Thyroid gland (tissue), 4 donors: ENCODE measurements at regions not wholly inside any gene's neighbourhood (a gene's known extent, or its start where the extent isn't known, plus 50 kb on each side); places are given as distances from the start of the nearest gene placed in this dataset.

Experiments
- DNase-seq, 2 donors: peaks; one replicate each; pipeline ENCODE4 v3.0.0-alpha.2; 2019
- H3K27ac ChIP-seq, 3 donors: fragments of 200-600 bp; sonication (generic); 1 replicate in 2 of 3; 2 replicates in 1 of 3; pipeline ENCODE4 v1.5.1; 2016 to 2019; ENCODE audit warnings: mild to moderate bottlenecking in 1 of 3, moderate library complexity in 1 of 3
- H3K27me3 ChIP-seq: fragments of 200-600 bp; sonication (generic); one replicate; pipeline ENCODE4 v1.5.1; 2019
- H3K36me3 ChIP-seq, 2 donors: fragments of 200-600 bp; sonication (generic); one replicate each; pipeline ENCODE4 v1.5.1; 2016 to 2019
- H3K4me1 ChIP-seq, 2 donors: fragments of 200-600 bp; sonication (generic); one replicate each; pipeline ENCODE4 v1.5.1; 2017 to 2019
- H3K4me3 ChIP-seq, 3 donors: fragments of 200-600 bp; sonication (generic); replicated peaks in 1 of 3; 1 replicate in 2 of 3; 2 replicates in 1 of 3; pipeline ENCODE4 v1.5.1; 2016; ENCODE audit warnings: mild to moderate bottlenecking in 1 of 3
- H3K9me3 ChIP-seq: fragments of 200-600 bp; sonication (generic); one replicate; pipeline ENCODE4 v1.5.1; 2017
- POLR2A ChIP-seq, 2 donors: fragments of 450-650 bp; IDR thresholded peaks; one replicate each; pipeline ENCODE4 v1.6.1; 2017; ENCODE audit warnings: antibody characterized with exemption in 2 of 2, mild to moderate bottlenecking in 2 of 2, moderate library complexity in 1 of 2
- WGBS, 2 donors: methylation state at CpG; one replicate each; pipeline ENCODE4 v1.1.5; 2017; 5-methylcytosine and 5-hydroxymethylcytosine counted together
- intact Hi-C: fragments of 100-400 bp; cut with DNase I; formaldehyde crosslinking; loops from one replicate; pipeline ENCODE4 v1.15.1; 2023
- TF ChIP-seq, protein P1 (sequence below), 6 experiments: fragments of 200-600 bp in 3 of 6; fragments of 450-650 bp in 3 of 6; sonication (generic) in 3 of 6; IDR thresholded peaks; one replicate each; pipeline ENCODE4 v1.5.1; 2016 to 2019; ENCODE audit warnings: antibody characterized with exemption in 6 of 6, mild to moderate bottlenecking in 2 of 6, inconsistent platforms in 1 of 6, moderate library complexity in 1 of 6

DNA sequence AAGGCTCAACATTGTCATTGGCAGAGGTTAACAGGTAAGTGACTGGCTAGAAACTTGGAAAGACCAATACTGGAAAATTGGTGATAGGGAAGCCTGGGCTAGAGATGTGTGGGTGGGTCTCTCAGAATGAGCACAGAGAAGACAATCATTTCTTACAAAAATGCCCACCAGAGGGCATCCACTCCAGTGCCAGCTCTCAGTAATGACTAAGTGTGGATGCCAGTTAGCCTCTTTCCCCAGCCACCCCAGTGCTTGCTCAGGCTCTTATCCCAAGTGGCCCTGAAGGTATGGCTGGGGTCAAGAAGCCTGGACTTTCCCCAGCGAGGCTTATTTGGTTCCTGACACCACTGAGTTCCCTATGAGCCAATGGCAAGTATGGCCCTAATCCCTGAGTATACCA, 115.9 kb upstream of the ST8SIA2 start:
- H3K9me3 ChIP-seq, result no peaks in the 10 kb centered on the region
- DNase-seq, result peak; percentile 32 to 47
- H3K4me3 ChIP-seq, result no peak overlapping the region
- no peak overlapping the region for H3K27ac ChIP-seq
- WGBS, 2 donors, result 25 to 33% methylated on average over 1 of the region's 1 CpG
- H3K36me3 ChIP-seq, result no peaks in the 10 kb centered on the region
- H3K4me1 ChIP-seq, result no peaks in the 10 kb centered on the region
- no peak for TF ChIP-seq POLR2A (IDR thresholded peaks at IDR 0.05)
- TF ChIP-seq, protein P1, sequence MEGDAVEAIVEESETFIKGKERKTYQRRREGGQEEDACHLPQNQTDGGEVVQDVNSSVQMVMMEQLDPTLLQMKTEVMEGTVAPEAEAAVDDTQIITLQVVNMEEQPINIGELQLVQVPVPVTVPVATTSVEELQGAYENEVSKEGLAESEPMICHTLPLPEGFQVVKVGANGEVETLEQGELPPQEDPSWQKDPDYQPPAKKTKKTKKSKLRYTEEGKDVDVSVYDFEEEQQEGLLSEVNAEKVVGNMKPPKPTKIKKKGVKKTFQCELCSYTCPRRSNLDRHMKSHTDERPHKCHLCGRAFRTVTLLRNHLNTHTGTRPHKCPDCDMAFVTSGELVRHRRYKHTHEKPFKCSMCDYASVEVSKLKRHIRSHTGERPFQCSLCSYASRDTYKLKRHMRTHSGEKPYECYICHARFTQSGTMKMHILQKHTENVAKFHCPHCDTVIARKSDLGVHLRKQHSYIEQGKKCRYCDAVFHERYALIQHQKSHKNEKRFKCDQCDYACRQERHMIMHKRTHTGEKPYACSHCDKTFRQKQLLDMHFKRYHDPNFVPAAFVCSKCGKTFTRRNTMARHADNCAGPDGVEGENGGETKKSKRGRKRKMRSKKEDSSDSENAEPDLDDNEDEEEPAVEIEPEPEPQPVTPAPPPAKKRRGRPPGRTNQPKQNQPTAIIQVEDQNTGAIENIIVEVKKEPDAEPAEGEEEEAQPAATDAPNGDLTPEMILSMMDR (IDR thresholded peaks at IDR 0.05), result peak in 3 of 6 experiments; percentile 45 to 54 (median 45)
- intact Hi-C loops, result loop anchor here (5.0 kb wide), 1 partner anchor 440 kb away; no protein-coding TSS in a partner anchor
- no peaks in the 10 kb centered on the region for H3K27me3 ChIP-seq

DNA sequence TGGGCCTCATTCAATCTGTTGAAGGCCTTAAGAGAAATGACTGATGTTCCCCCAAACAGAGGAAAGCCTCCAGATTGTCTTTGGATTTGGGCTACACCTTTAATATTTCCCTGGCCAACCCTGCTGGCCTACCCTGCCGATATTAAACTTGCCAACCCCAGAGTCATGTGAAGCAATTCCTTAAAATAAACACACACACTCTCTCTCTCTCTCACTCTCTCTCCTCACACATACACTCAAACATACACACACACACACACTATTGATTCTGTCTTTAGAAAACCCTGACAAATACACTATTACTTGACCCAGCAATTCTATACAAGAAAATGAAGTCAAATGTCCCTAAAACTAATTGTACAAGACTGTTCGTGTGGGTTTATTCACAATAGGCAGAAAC, 109.9 kb upstream of the ST8SIA2 start:
- no peaks in the 10 kb centered on the region for H3K36me3 ChIP-seq
- no peaks in the 10 kb centered on the region for H3K9me3 ChIP-seq
- H3K4me1 ChIP-seq, result no peaks in the 10 kb centered on the region
- TF ChIP-seq, protein P1 (IDR thresholded peaks at IDR 0.05), result no peak
- TF ChIP-seq POLR2A (IDR thresholded peaks at IDR 0.05), result no peak
- 48 to 52% methylated on average over 2 of the region's 2 CpGs for WGBS, 2 donors
- no peak overlapping the region for H3K27ac ChIP-seq
- H3K27me3 ChIP-seq, result no peaks in the 10 kb centered on the region
- DNase-seq, result no peak
- intact Hi-C loops, result no loop called here
- no peak overlapping the region for H3K4me3 ChIP-seq

DNA sequence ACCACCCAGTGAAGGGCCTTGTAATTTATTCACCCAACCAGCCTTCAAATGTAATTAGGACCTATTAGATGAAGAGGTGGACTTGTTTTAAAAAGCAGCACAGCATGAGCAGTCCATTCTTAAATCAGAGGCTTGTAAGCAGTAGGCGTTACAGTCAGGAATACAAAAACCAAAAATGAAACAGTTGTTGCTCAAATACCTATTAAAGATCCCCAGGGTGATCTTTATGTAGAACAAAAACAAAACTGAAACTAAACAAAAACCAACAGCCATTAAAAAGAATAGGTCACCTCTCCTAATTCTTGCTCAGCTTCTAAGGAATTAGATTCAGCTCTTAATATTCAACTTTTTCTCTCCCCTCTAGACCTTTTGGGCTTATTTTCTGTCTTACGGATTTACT, 104.9 kb upstream of the ST8SIA2 start:
- no peak overlapping the region for H3K4me3 ChIP-seq
- 87 to 93% methylated on average over 2 of the region's 2 CpGs for WGBS, 2 donors
- H3K36me3 ChIP-seq, result no peaks in the 10 kb centered on the region
- TF ChIP-seq POLR2A (IDR thresholded peaks at IDR 0.05), result no peak
- TF ChIP-seq, protein P1 (IDR thresholded peaks at IDR 0.05), result no peak
- DNase-seq, result no peak
- H3K9me3 ChIP-seq, result no peaks in the 10 kb centered on the region
- no peaks in the 10 kb centered on the region for H3K27me3 ChIP-seq
- H3K4me1 ChIP-seq, result no peaks in the 10 kb centered on the region
- no peak overlapping the region for H3K27ac ChIP-seq
- intact Hi-C loops, result no loop called here

DNA sequence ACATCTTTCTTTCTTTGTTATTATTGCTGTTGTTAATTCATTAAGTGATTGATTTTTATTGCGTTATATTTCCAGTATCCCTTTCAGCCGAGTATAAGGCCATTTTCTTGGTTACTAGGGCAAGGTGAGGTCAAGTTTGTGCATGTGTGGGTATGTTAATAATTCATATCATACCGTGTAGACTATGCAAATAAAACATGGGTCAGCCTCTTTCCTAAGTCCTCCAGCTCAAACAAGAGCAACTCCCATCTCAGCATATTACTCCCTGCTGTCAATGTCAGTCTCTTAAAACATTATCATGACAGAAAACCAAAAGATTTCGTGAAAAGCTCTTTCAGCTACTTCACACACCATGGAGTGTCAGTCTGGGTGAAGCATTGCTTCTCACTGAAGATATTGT, 103.9 kb upstream of the ST8SIA2 start:
- H3K36me3 ChIP-seq, result no peaks in the 10 kb centered on the region
- H3K4me3 ChIP-seq, result no peak overlapping the region
- no peaks in the 10 kb centered on the region for H3K9me3 ChIP-seq
- TF ChIP-seq, protein P1 (IDR thresholded peaks at IDR 0.05), result no peak
- no peak for TF ChIP-seq POLR2A (IDR thresholded peaks at IDR 0.05)
- no peaks in the 10 kb centered on the region for H3K27me3 ChIP-seq
- no peak overlapping the region for H3K27ac ChIP-seq
- intact Hi-C loops, result no loop called here
- no peaks in the 10 kb centered on the region for H3K4me1 ChIP-seq
- WGBS, 2 donors, result 84 to 87% methylated on average over 4 of the region's 4 CpGs
- DNase-seq, result no peak

DNA sequence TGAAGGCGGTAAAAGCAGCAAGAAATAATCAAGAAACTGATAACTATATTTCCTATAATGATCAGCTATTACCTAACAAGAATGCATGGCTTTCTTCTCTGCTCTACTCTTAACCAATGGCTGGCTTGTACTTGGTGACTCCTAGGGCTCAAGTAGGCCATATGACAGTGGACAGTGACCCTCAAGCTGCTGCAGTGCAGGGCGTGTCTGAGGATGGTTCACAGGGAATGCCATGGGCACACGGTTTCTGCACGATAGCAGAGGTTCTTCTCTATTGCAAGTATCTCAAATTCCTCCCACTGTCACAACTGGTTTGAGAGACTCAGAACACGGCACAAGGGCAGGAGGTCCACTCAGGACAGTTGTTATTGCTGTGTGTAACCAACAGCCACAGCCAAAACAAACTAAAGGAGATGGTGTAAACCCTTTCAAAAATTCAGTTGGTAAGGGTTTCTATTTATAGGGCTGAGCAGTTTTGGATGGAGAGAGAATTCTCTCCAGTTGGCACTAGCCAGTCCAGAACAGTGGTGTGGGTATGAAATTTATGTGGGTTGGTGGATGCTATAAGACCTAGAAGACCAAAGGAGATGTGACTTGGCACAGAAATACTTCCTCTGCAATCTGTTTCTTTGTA, 103.2 kb upstream of the ST8SIA2 start:
- intact Hi-C loops, result no loop called here
- Histone ChIP-seq H3K27me3 (no peaks in the 10 kb centered on the region), H3K4me3 (no peak overlapping the region), H3K27ac (no peak overlapping the region), H3K4me1 (no peaks in the 10 kb centered on the region), H3K36me3 (no peaks in the 10 kb centered on the region), H3K9me3 (no peaks in the 10 kb centered on the region)
- TF ChIP-seq, protein P1 (IDR thresholded peaks at IDR 0.05), result no peak
- no peak for TF ChIP-seq POLR2A (IDR thresholded peaks at IDR 0.05)
- WGBS, 2 donors, result 79 to 83% methylated on average over 5 of the region's 5 CpGs
- DNase-seq, result no peak
